Upper lobe of left lung (tissue), 6 donors: ENCODE measurements at regions not wholly inside any gene's neighbourhood (a gene's known extent, or its start where the extent isn't known, plus 50 kb on each side); places are given as distances from the start of the nearest gene placed in this dataset.

Source experiments
- ATAC-seq, 2 donors: fragments of 200-7000 bp; cut with Tn5 transposase; one replicate each; pipeline ENCODE4 v1.9.1; 2022; ENCODE audit warnings: mild to moderate bottlenecking in 2 of 2, moderate library complexity in 2 of 2; ENCODE audit not compliant: low FRiP score in 2 of 2
- DNase-seq, 2 donors: peaks; one replicate each; pipeline ENCODE4 v3.0.0-alpha.2; 2019 to 2020
- H3K27ac ChIP-seq, 4 donors: fragments of 200-600 bp; sonication (generic); one replicate each; pipeline ENCODE4 v1.5.1; 2016 to 2019
- H3K27me3 ChIP-seq, 4 donors: fragments of 200-600 bp; sonication (generic); one replicate each; pipeline ENCODE4 v1.5.1; 2017 to 2019
- H3K36me3 ChIP-seq, 4 donors: fragments of 200-600 bp; sonication (generic); one replicate each; pipeline ENCODE4 v1.5.1; 2016 to 2019
- H3K4me1 ChIP-seq, 4 donors: fragments of 200-600 bp; sonication (generic); one replicate each; pipeline ENCODE4 v1.5.1; 2018 to 2019
- H3K4me3 ChIP-seq, 4 donors: fragments of 200-600 bp; sonication (generic); one replicate each; pipeline ENCODE4 v1.5.1; 2017 to 2019; ENCODE audit warnings: mild to moderate bottlenecking in 2 of 4, moderate library complexity in 1 of 4
- H3K9me3 ChIP-seq, 4 donors: fragments of 200-600 bp; sonication (generic); one replicate each; pipeline ENCODE4 v1.5.1; 2018 to 2019
- EP300 ChIP-seq, 4 donors: sonication (generic); formaldehyde crosslinking; IDR thresholded peaks; one replicate each; pipeline ENCODE4 v1.5.1; 2017; ENCODE audit warnings: antibody characterized with exemption in 4 of 4, control low read depth in 2 of 4
- POLR2A ChIP-seq, 4 donors: fragments of 450-650 bp; IDR thresholded peaks; one replicate each; pipeline ENCODE4 v1.5.1; 2016 to 2017; ENCODE audit warnings: antibody characterized with exemption in 4 of 4, mild to moderate bottlenecking in 2 of 4
- POLR2AphosphoS5 ChIP-seq, 2 donors: sonication (generic); formaldehyde crosslinking; IDR thresholded peaks; one replicate each; pipeline ENCODE4 v1.5.1; 2017; ENCODE audit warnings: antibody characterized with exemption in 2 of 2
- WGBS, 2 donors: methylation state at CpG; one replicate each; pipeline ENCODE4 v1.1.5; 2017 to 2018; 5-methylcytosine and 5-hydroxymethylcytosine counted together
- TF ChIP-seq, protein P1 (sequence below), 6 experiments: fragments of 450-650 bp in 4 of 6; fragments of 200-600 bp in 2 of 6; sonication (generic) in 2 of 6; IDR thresholded peaks; one replicate each; pipeline ENCODE4 v1.5.1; 2016 to 2019; ENCODE audit warnings: antibody characterized with exemption in 6 of 6
- donor health status: DM: no; HTN: no; CAD: no; lungs with moderate emphysema.
- donor health status: DM: no; HTN: yes; CAD: no; lungs with severe emphysema.

DNA sequence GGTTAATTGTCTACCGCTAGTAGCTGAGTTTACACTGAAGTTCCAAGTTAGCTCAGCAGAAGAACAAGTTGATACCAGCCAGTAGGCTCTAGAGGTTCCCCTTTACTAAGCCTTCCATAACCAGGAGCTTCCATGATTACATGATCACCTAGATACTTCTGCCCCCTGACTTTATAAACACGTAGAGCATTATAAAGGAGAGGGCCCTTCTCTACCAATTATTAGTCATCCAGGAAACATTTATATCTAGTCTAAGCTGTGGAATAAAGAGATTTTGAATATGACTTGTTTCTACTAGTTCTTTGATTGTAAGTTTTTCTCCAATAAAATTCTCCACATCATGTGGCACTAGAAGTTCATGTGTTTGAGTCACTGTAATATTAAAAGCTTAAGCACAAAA is 818.1 kb upstream of the PCDH10 start:
- TF ChIP-seq, protein P1, sequence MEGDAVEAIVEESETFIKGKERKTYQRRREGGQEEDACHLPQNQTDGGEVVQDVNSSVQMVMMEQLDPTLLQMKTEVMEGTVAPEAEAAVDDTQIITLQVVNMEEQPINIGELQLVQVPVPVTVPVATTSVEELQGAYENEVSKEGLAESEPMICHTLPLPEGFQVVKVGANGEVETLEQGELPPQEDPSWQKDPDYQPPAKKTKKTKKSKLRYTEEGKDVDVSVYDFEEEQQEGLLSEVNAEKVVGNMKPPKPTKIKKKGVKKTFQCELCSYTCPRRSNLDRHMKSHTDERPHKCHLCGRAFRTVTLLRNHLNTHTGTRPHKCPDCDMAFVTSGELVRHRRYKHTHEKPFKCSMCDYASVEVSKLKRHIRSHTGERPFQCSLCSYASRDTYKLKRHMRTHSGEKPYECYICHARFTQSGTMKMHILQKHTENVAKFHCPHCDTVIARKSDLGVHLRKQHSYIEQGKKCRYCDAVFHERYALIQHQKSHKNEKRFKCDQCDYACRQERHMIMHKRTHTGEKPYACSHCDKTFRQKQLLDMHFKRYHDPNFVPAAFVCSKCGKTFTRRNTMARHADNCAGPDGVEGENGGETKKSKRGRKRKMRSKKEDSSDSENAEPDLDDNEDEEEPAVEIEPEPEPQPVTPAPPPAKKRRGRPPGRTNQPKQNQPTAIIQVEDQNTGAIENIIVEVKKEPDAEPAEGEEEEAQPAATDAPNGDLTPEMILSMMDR (IDR thresholded peaks at IDR 0.05) = no peak
- TF ChIP-seq POLR2AphosphoS5 (IDR thresholded peaks at IDR 0.05) (no peak), EP300 (IDR thresholded peaks at IDR 0.05) (no peak), POLR2A (IDR thresholded peaks at IDR 0.05) (no peak)
- ATAC-seq = no peak
- no peaks in the 10 kb centered on the region for H3K9me3 ChIP-seq
- DNase-seq = no peak
- no peak overlapping the region for H3K27ac ChIP-seq
- no peaks in the 10 kb centered on the region for H3K4me1 ChIP-seq
- H3K27me3 ChIP-seq = no peaks in the 10 kb centered on the region
- no peaks in the 10 kb centered on the region for H3K36me3 ChIP-seq
- 96 to 98% methylated on average over 2 of the region's 2 CpGs for WGBS, 2 donors
- no peak overlapping the region for H3K4me3 ChIP-seq

DNA sequence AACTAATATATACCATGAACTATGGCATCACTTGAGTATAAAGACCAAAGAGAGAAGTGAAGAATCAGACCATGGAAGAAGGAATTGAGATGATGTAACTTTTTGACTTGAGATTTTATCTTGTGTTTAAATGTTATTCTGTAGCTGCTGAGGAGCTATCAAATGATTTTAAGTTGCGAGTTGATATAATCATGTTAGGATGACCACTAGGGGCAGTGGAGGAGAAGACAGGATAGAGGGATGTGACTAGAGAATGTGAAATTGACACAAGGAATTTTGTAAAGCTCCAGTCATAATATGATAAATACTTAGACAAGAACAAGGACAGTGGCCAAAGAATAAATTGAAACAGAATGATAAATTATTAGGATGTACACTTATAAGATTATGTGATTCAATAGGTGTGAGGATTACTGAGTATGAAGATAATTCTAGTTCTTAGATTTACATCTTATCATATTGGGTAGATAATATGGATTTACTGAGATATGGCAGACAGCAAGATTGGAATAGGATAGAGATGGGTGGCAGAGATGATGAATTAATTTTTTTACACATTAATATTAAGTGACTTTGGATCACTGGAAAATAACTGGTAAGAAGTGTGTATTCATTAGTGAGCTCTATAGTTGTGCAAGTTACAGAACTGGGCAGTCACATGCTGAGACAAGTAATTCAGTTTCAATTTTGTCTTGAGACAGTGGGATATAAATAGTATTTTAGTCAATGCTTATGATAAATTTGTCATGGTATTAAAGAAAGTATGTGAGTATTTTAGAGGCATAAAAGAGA is 816.0 kb upstream of the PCDH10 start:
- Histone ChIP-seq H3K27ac (no peak overlapping the region), H3K9me3 (no peaks in the 10 kb centered on the region), H3K4me1 (no peaks in the 10 kb centered on the region), H3K4me3 (no peak overlapping the region), H3K36me3 (no peaks in the 10 kb centered on the region), H3K27me3 (no peaks in the 10 kb centered on the region)
- 84% methylated on average over 1 of the region's 1 CpG for WGBS, 2 donors
- TF ChIP-seq POLR2A (IDR thresholded peaks at IDR 0.05) (no peak), EP300 (IDR thresholded peaks at IDR 0.05) (no peak), POLR2AphosphoS5 (IDR thresholded peaks at IDR 0.05) (no peak)
- TF ChIP-seq, protein P1 (IDR thresholded peaks at IDR 0.05) = no peak
- no peak for ATAC-seq
- no peak for DNase-seq

DNA sequence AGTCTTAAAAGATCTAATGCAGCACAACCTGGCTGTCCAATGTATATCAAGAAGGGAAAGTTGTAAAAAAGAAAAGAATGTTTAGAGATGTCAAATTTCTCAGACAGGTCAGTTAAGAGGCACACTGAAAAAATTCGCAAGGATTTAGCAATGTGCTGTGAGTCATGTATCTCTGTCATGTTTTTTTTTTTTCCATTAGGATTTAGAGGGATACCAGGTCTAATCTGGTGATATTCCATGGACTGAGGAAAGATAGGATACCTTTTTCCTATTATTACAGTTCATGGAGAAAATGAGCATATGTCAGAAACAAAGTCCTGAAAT is 815.4 kb upstream of the PCDH10 start:
- TF ChIP-seq POLR2AphosphoS5 (IDR thresholded peaks at IDR 0.05) (no peak), EP300 (IDR thresholded peaks at IDR 0.05) (no peak), POLR2A (IDR thresholded peaks at IDR 0.05) (no peak)
- TF ChIP-seq, protein P1 (IDR thresholded peaks at IDR 0.05) = no peak
- Histone ChIP-seq H3K4me3 (no peak overlapping the region), H3K27ac (no peak overlapping the region), H3K36me3 (no peaks in the 10 kb centered on the region), H3K27me3 (no peaks in the 10 kb centered on the region), H3K9me3 (no peaks in the 10 kb centered on the region), H3K4me1 (no peaks in the 10 kb centered on the region)
- DNase-seq (no peak), ATAC-seq (no peak)
- 65 to 74% methylated on average over 1 of the region's 1 CpG for WGBS, 2 donors

DNA sequence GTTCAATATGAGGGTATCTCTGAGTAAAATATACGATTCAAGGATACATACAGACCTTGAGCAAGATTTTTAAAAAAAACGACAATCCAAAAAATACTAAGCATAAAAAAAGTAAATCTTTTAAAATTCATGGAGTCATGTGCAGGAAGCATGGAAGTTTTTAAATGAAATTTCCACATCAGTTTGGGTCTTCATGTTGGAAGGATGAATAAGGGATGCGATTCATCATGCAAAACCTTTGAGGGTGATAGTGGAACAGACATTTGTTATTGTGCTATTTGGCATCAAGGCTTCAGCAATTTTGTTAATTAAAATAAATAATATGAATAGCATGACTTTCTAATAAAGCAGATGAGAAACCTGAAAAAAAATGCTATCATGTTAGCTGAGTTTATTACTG is 815.0 kb upstream of the PCDH10 start:
- Histone ChIP-seq H3K36me3 (no peaks in the 10 kb centered on the region), H3K9me3 (no peaks in the 10 kb centered on the region), H3K4me1 (no peaks in the 10 kb centered on the region), H3K27me3 (no peaks in the 10 kb centered on the region), H3K27ac (no peak overlapping the region), H3K4me3 (no peak overlapping the region)
- ATAC-seq (no peak), DNase-seq (no peak)
- 30 to 57% methylated on average over 3 of the region's 3 CpGs for WGBS, 2 donors
- no peak for TF ChIP-seq POLR2A (IDR thresholded peaks at IDR 0.05)
- no peak for TF ChIP-seq EP300 (IDR thresholded peaks at IDR 0.05)
- TF ChIP-seq POLR2AphosphoS5 (IDR thresholded peaks at IDR 0.05) = no peak
- TF ChIP-seq, protein P1 (IDR thresholded peaks at IDR 0.05) = no peak
